ENCODE measurements at regions not wholly inside any gene's neighbourhood (a gene's known extent, or its start where the extent isn't known, plus 50 kb on each side); places are given as distances from the start of the nearest gene placed in this dataset.

DNA sequence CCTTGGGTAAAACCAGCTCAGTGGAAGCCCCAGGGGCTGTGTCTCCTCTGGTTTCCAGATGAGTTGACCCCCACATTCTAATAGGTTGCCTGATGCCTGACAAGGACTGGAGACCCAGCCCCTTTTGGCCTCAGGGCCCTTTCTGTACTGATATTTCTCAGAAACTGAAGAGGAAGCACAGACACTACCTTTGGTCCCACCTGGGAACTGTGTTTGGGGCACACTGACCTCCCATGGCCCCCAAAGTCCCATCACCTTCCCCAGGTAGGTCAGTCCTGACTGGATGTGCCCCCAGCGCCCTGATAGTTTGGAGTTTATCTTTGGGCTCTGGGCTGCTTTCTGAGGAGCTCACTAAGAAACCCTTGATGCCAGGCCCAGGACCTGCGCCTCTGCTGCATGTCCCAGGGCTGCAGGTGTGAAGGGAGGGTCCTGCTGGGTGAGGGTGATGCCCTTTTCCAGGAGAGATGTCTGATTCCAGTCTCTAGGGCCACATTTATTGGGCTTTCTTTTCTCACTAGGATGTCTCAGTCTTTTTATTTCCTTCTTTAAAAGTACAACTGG lies 106.7 kb downstream of the GGTLC2 start:
- Histone ChIP-seq H3K27me3 (replicated peaks; ENCODE audit: control insufficient read depth, insufficient read depth, low read length) (no peaks in the 10 kb centered on the region; the same call in 1 of the 2 replicates), H3K9me3 (no peaks in the 10 kb centered on the region), H3K4me3 (ENCODE audit: low read depth, low read length) (no peak overlapping the region), H3K4me1 (no peaks in the 10 kb centered on the region), H3K36me3 (ENCODE audit: control insufficient read depth, insufficient read depth, low read length) (no peaks in the 10 kb centered on the region)
- CTCF ChIA-PET: interaction anchor here (1.3 to 1.9 kb wide), 3 partner anchors 57 to 133 kb away, joined by 3 to 11 read pairs (median 3); no protein-coding TSS in a partner anchor
- no peaks in the 10 kb centered on the region for H3K4me1 Mint-ChIP-seq (ENCODE audit: low read depth, unreplicated experiment)
- TF ChIP-seq, protein P1, sequence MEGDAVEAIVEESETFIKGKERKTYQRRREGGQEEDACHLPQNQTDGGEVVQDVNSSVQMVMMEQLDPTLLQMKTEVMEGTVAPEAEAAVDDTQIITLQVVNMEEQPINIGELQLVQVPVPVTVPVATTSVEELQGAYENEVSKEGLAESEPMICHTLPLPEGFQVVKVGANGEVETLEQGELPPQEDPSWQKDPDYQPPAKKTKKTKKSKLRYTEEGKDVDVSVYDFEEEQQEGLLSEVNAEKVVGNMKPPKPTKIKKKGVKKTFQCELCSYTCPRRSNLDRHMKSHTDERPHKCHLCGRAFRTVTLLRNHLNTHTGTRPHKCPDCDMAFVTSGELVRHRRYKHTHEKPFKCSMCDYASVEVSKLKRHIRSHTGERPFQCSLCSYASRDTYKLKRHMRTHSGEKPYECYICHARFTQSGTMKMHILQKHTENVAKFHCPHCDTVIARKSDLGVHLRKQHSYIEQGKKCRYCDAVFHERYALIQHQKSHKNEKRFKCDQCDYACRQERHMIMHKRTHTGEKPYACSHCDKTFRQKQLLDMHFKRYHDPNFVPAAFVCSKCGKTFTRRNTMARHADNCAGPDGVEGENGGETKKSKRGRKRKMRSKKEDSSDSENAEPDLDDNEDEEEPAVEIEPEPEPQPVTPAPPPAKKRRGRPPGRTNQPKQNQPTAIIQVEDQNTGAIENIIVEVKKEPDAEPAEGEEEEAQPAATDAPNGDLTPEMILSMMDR (IDR thresholded peaks at IDR 0.05; ENCODE audit: insufficient read depth in 1 of 2, low read depth in 1 of 2, low read length in 1 of 2, severe bottlenecking in 1 of 2, unreplicated experiment in 1 of 2): no peak
- no peak overlapping the region for H3K4me3 Mint-ChIP-seq (ENCODE audit: unreplicated experiment)
- no peaks in the 10 kb centered on the region for H3K27me3 Mint-ChIP-seq (ENCODE audit: insufficient read depth, unreplicated experiment)
- H3K9me3 Mint-ChIP-seq (ENCODE audit: unreplicated experiment): no peaks in the 10 kb centered on the region
- POLR2A ChIA-PET: no interaction called here
- no TSS peak for BruUV-seq (replicated peaks)
- intact Hi-C loops (cut with micrococcal nuclease; ENCODE audit: unreplicated experiment): no loop called here
- H3K36me3 Mint-ChIP-seq (ENCODE audit: insufficient read depth, unreplicated experiment): no peaks in the 10 kb centered on the region
- no peak for DNase-seq
- no peak overlapping the region for H3K27ac Mint-ChIP-seq (ENCODE audit: unreplicated experiment)

DNA sequence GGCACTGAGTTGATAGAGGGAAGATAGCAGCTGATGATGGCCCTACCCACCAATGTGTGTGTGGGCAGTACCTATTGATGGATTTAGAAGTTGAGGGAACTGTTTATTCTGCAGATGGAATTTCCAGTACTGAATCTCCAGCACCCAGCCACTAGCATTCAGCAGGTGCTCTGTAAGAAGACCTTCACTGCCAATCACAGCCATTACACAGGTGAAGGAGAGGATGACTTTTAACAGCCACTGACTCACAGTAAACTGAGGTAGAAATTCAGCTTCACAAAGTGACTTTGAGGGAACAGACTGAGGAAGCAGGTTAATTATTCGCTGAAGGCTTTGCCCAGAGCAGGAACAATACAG lies 107.8 kb downstream of the GGTLC2 start:
- TF ChIP-seq, protein P1 (IDR thresholded peaks at IDR 0.05; ENCODE audit: insufficient read depth in 1 of 2, low read depth in 1 of 2, low read length in 1 of 2, severe bottlenecking in 1 of 2, unreplicated experiment in 1 of 2): no peak
- Mint-ChIP-seq H3K27me3 (ENCODE audit: insufficient read depth, unreplicated experiment) (no peaks in the 10 kb centered on the region), H3K9me3 (ENCODE audit: unreplicated experiment) (no peaks in the 10 kb centered on the region), H3K36me3 (ENCODE audit: insufficient read depth, unreplicated experiment) (no peaks in the 10 kb centered on the region), H3K27ac (ENCODE audit: unreplicated experiment) (no peak overlapping the region), H3K4me3 (ENCODE audit: unreplicated experiment) (no peak overlapping the region), H3K4me1 (ENCODE audit: low read depth, unreplicated experiment) (no peaks in the 10 kb centered on the region)
- intact Hi-C loops (cut with micrococcal nuclease; ENCODE audit: unreplicated experiment): loop anchor here (2.0 kb wide), 1 partner anchor 133 kb away; no protein-coding TSS in a partner anchor
- H3K36me3 ChIP-seq (ENCODE audit: control insufficient read depth, insufficient read depth, low read length): no peaks in the 10 kb centered on the region
- H3K27me3 ChIP-seq (replicated peaks; ENCODE audit: control insufficient read depth, insufficient read depth, low read length): no peaks in the 10 kb centered on the region; the same call in 1 of the 2 replicates
- BruUV-seq (replicated peaks): no TSS peak
- ChIA-PET POLR2A (no interaction called here), CTCF (interaction anchor here (0.6 to 2.3 kb wide), 4 partner anchors 71 to 642 kb away, joined by 3 to 11 read pairs (median 7); no protein-coding TSS in a partner anchor)
- no peak for DNase-seq
- H3K9me3 ChIP-seq: no peaks in the 10 kb centered on the region
- no peaks in the 10 kb centered on the region for H3K4me1 ChIP-seq
- H3K4me3 ChIP-seq (ENCODE audit: low read depth, low read length): no peak overlapping the region

DNA sequence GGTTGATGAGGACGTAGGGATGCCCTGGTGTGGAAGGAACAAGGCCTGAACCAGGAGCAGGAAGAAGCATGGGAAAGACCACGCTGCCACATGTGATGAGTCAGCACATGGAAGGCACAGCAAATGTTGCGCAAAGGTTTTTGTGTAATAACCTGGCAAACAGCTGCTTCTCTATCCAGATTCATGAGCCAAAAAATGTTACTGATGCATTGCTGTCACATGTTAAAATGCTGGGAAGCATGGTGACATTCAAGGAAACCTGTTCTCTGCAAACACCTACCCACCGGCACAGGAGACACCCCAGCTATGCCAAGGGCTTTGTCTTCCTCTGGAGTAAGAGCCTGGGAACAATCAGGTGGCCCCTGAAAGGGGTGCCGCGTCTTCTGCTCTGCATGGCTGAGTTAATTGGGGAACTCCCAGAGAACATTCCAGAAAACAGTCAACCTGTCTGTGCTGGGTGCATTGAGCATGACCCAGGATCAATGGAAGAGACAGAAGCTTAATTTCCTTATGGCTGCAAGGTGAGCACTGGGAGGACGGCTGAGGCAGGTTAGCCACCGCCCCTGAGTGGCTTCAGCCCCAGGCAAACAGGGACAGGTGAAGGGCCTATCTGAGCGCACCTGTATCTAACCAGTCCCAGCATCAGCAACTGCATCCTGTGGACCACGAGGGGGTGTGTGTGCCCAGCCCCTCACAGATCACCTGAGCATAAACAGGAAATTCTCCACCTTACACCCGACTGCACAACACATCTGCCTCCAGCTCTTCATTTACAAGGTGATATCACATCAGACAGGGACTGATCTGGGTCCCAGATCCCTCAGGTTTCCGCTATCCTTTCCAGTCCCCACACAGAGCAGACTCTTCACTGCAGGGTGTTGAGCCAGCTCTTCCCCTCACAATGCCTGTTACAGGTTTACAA lies 108.4 kb downstream of the GGTLC2 start:
- CTCF ChIA-PET: interaction anchor here (0.6 to 2.6 kb wide), 15 partner anchors 7 to 643 kb away, joined by 3 to 45 read pairs (median 4); no protein-coding TSS in a partner anchor

More for the DNA sequence above, 108.4 kb downstream of the GGTLC2 start:
- no peaks in the 10 kb centered on the region for H3K9me3 ChIP-seq
- no peaks in the 10 kb centered on the region; the same call in 1 of the 2 replicates for H3K27me3 ChIP-seq (replicated peaks; ENCODE audit: control insufficient read depth, insufficient read depth, low read length)
- no peaks in the 10 kb centered on the region for H3K27me3 Mint-ChIP-seq (ENCODE audit: insufficient read depth, unreplicated experiment)
- H3K36me3 ChIP-seq (ENCODE audit: control insufficient read depth, insufficient read depth, low read length): no peaks in the 10 kb centered on the region
- no peaks in the 10 kb centered on the region for H3K4me1 Mint-ChIP-seq (ENCODE audit: low read depth, unreplicated experiment)
- DNase-seq: no peak
- H3K36me3 Mint-ChIP-seq (ENCODE audit: insufficient read depth, unreplicated experiment): no peaks in the 10 kb centered on the region
- H3K9me3 Mint-ChIP-seq (ENCODE audit: unreplicated experiment): no peaks in the 10 kb centered on the region
- POLR2A ChIA-PET: interaction anchor here (0.5 kb wide), 1 partner anchor 34 kb away, joined by 3 read pairs; no protein-coding TSS in a partner anchor
- no peaks in the 10 kb centered on the region for H3K4me1 ChIP-seq
- H3K4me3 Mint-ChIP-seq (ENCODE audit: unreplicated experiment): no peak overlapping the region
- TF ChIP-seq, protein P1 (IDR thresholded peaks at IDR 0.05; ENCODE audit: insufficient read depth in 1 of 2, low read depth in 1 of 2, low read length in 1 of 2, severe bottlenecking in 1 of 2, unreplicated experiment in 1 of 2): no peak
- H3K27ac Mint-ChIP-seq (ENCODE audit: unreplicated experiment): no peak overlapping the region
- no TSS peak for BruUV-seq (replicated peaks)
- H3K4me3 ChIP-seq (ENCODE audit: low read depth, low read length): no peak overlapping the region
- intact Hi-C loops (cut with micrococcal nuclease; ENCODE audit: unreplicated experiment): loop anchor here (2.0 kb wide), 1 partner anchor 132 kb away; no protein-coding TSS in a partner anchor

Measured in Caco-2 (cell line).